Erythroblast (primary cell): ENCODE measurements at regions not wholly inside any gene's neighbourhood (a gene's known extent, or its start where the extent isn't known, plus 50 kb on each side); places are given as distances from the start of the nearest gene placed in this dataset.

Experiments
- GATA1 ChIP-seq: IDR thresholded peaks from 2 replicates; pipeline ENCODE4 v1.6.1; 2011; ENCODE audit warnings: low read depth, mild to moderate bottlenecking, control low read depth, low read length, moderate library complexity
- POLR2A ChIP-seq: IDR thresholded peaks from 2 replicates; pipeline ENCODE4 v1.6.1; 2011; ENCODE audit warnings: mild to moderate bottlenecking, low read length

DNA sequence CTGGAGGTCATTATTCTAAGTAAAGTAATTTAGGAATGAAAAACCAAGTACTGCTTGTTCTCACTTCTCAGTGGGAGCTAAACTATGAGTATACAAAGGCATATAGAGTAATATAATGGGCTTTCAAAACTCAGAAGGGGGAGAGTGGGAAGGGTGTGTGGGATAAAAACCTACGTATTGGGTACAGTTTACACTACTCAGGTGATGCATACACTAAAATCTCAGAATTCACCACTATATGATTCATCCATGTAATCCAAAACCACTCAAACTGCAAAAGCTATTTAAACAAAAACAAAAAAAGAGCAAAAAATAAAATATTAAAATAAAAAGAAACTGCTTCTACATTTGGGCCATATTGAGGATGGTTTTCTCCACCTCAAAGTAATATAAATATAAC is 623.3 kb downstream of the NSUN3 start:
- TF ChIP-seq POLR2A, result no peak
- TF ChIP-seq GATA1, result no peak
